ENCODE measurements at regions not wholly inside any gene's neighbourhood (a gene's known extent, or its start where the extent isn't known, plus 50 kb on each side); places are given as distances from the start of the nearest gene placed in this dataset.

DNA sequence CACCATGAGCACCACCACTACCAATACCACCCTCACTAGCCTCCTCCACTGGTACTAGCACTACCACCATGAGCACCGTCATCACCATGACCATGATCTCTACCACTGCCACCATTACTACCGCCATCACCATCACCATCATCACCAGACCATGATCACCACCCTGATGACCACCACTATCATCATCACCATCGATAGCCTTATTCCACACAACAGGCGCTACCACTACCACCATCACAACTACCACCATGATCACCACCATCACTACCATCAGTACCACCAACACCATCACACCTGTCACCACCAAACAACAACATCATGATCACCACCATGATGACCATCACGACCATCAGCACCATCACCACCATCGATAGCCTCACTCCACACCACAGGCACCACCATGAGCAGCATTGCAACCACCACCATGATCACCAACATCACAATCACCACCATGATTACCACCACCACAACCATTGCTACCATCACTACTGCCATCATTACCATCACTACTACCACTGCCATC, 56.6 kb upstream of the CASZ1 start:
- TF ChIP-seq, protein P1, sequence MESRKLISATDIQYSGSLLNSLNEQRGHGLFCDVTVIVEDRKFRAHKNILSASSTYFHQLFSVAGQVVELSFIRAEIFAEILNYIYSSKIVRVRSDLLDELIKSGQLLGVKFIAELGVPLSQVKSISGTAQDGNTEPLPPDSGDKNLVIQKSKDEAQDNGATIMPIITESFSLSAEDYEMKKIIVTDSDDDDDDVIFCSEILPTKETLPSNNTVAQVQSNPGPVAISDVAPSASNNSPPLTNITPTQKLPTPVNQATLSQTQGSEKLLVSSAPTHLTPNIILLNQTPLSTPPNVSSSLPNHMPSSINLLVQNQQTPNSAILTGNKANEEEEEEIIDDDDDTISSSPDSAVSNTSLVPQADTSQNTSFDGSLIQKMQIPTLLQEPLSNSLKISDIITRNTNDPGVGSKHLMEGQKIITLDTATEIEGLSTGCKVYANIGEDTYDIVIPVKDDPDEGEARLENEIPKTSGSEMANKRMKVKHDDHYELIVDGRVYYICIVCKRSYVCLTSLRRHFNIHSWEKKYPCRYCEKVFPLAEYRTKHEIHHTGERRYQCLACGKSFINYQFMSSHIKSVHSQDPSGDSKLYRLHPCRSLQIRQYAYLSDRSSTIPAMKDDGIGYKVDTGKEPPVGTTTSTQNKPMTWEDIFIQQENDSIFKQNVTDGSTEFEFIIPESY (IDR thresholded peaks at IDR 0.05) = no peak
- TF ChIP-seq RAD21 (IDR thresholded peaks at IDR 0.05) (no peak), YY1 (IDR thresholded peaks at IDR 0.05) (no peak), JUND (IDR thresholded peaks at IDR 0.05) (no peak), TAF1 (conservative IDR thresholded peaks at IDR 0.05) (no peak), GABPA (IDR thresholded peaks at IDR 0.05 in 1 of 2, conservative IDR thresholded peaks at IDR 0.05 in 1 of 2) (no peak), RXRA (IDR thresholded peaks at IDR 0.05) (no peak), NR2F2 (IDR thresholded peaks at IDR 0.05) (no peak)
- TF ChIP-seq, protein P2, sequence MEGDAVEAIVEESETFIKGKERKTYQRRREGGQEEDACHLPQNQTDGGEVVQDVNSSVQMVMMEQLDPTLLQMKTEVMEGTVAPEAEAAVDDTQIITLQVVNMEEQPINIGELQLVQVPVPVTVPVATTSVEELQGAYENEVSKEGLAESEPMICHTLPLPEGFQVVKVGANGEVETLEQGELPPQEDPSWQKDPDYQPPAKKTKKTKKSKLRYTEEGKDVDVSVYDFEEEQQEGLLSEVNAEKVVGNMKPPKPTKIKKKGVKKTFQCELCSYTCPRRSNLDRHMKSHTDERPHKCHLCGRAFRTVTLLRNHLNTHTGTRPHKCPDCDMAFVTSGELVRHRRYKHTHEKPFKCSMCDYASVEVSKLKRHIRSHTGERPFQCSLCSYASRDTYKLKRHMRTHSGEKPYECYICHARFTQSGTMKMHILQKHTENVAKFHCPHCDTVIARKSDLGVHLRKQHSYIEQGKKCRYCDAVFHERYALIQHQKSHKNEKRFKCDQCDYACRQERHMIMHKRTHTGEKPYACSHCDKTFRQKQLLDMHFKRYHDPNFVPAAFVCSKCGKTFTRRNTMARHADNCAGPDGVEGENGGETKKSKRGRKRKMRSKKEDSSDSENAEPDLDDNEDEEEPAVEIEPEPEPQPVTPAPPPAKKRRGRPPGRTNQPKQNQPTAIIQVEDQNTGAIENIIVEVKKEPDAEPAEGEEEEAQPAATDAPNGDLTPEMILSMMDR (IDR thresholded peaks at IDR 0.05; ENCODE audit: low read depth, low read length, missing input control) = no peak
- TF ChIP-seq, protein P3, sequence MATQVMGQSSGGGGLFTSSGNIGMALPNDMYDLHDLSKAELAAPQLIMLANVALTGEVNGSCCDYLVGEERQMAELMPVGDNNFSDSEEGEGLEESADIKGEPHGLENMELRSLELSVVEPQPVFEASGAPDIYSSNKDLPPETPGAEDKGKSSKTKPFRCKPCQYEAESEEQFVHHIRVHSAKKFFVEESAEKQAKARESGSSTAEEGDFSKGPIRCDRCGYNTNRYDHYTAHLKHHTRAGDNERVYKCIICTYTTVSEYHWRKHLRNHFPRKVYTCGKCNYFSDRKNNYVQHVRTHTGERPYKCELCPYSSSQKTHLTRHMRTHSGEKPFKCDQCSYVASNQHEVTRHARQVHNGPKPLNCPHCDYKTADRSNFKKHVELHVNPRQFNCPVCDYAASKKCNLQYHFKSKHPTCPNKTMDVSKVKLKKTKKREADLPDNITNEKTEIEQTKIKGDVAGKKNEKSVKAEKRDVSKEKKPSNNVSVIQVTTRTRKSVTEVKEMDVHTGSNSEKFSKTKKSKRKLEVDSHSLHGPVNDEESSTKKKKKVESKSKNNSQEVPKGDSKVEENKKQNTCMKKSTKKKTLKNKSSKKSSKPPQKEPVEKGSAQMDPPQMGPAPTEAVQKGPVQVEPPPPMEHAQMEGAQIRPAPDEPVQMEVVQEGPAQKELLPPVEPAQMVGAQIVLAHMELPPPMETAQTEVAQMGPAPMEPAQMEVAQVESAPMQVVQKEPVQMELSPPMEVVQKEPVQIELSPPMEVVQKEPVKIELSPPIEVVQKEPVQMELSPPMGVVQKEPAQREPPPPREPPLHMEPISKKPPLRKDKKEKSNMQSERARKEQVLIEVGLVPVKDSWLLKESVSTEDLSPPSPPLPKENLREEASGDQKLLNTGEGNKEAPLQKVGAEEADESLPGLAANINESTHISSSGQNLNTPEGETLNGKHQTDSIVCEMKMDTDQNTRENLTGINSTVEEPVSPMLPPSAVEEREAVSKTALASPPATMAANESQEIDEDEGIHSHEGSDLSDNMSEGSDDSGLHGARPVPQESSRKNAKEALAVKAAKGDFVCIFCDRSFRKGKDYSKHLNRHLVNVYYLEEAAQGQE (IDR thresholded peaks at IDR 0.05) = no peak
- TF ChIP-seq, protein P4, sequence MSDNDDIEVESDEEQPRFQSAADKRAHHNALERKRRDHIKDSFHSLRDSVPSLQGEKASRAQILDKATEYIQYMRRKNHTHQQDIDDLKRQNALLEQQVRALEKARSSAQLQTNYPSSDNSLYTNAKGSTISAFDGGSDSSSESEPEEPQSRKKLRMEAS (IDR thresholded peaks at IDR 0.05) = no peak
